SK-N-DZ (cell line): ENCODE measurements at regions not wholly inside any gene's neighbourhood (a gene's known extent, or its start where the extent isn't known, plus 50 kb on each side); places are given as distances from the start of the nearest gene placed in this dataset.
A peak's percentile ranks its signal among the peaks of the same experiment; 100 is the strongest.
"Not testable (repeated sequence)": the region's sequence is repeated elsewhere in the genome, so short reads cannot be mapped to it uniquely, and the experiment has no call there.

Source experiments
- DNase-seq: peaks from one replicate; pipeline ENCODE4 v3.0.0-alpha.2; 2015; ENCODE audit warnings: low spot score

DNA sequence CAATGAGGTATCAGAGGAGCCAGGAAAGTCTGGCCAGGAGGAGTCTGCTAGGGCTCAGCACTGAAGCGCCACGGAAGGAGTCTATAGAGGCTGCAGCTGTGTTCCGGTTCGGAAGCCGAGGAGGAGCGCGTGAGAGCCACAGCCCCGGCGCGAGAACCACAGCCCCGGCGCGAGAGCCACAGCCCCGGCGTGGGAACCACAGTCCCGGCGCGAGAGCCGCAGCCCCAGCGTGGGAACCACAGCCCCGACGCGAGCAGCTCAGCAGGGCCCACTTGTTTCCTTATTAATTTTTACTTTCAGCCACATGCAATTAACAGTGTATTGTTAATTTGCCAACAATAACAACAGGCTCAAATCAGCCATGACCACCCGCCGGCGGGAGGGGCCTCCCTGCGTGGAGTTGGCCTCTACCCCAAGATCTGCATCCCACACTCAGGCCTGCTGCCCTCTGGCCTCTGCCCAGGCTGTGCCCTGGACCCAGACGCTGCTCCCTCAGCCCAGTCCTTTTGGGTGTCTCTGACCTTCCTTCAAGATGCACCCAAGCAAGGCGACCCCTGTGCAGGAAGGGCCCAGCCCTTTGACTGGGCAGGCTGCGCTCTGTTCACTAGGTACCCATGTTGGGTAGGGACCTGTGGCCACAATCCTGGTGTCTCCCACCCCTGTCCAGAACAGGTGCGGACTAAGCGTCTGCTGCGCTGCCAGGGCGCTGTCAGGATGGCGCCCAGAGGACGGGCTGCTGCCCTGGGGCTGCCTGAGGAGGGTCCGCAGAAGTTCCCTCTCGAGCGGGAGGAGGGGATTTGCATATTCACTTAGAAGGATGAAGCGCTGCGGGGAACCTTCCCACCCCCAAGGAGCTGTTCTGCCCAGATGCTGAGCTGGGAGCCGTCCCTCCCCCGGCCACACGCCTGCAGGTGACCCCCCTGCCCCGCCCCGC, 113.8 kb downstream of the ADRA2C start:
- DNase-seq = no peak

DNA sequence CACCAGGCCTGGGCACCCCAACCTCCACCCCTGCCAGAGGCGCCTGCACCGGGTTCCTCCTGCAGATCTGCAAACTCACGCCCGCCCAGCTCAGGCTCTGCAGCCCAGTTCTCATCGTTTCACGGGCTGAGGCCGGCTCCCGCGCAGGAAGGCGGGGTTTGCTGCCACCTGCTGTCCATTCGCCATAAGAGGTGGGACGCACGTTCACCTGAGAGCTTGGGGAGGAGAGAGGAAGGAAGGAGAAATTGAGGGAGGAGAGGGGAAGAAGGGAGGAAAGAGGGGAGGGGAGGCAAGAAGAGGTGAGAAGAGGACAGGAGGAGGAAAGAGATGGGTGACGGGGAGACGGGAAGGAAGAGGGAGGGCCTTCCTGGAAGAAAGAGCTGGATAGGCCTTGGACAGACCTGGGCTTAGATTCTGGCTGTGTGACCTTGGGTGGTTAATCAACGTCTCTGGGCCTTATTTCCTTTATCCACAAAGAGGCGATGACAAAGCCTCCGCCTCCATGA, 114.5 kb downstream of the ADRA2C start:
- DNase-seq = peak; percentile 56

DNA sequence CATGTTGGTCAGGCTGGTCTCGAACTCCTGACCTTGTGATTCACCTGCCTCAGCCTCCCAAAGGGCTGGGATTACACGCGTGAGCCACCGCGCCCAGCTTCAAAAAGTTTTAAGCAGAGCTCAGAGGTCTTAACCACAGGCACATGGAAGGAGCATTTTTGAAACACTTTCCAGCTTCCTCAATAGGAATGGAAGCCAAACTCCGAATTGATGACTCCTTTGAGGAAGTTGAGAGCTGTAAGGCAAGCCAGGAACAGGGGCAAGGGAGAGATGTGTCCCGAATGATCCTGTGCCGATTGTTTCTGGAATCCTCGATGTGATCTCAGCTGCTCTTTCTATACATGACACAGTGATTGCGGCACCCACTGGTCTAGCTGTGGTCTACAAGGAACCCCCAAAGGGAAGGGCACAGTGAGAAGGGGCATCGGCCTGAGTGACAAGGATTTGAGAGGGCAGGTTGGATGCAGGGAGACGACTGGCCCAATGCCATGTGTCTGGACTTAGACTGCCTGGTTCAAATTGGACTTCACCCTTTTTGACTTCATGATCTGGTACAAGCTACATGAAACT, 116.2 kb downstream of the ADRA2C start:
- not testable (repeated sequence) for DNase-seq

DNA sequence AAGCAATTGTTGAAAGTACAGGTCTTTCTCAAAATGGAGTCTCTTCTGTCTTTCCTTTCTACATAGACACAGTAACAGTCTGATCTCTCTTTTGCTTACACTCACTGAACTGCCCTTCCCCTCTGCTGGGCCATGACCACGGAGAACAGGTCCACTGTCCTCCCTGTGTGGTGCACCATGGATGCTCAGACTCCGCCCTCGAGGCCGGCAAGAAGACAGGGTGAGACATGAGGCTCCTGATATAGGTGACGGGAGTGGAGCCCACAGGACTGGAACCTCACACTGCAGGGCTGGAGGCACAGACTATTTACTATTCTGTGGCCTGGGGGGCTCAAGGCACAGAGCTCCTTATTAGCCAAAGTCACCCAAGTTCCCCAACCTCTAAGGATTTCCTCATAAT, 118.1 kb downstream of the ADRA2C start:
- not testable (repeated sequence) for DNase-seq

DNA sequence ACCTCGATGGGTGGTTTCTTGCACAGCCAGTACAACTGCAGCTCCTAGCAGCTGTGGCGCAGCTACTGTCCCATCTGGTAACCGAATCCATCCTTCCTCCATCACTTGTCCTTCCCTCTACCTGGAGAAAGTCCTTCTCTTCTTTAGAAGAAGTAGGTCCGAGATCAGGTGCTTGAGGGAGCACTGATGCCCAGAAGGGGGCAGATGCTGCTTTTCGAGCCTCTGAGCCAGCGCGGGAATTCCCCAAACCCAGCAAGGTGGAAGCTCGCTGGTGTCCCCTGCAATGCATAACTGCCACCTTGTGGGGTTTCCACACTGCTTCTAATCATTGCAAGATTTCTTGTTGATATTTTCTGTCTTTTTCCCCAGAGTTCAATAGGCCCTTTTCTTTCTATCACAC, 127.4 kb downstream of the ADRA2C start:
- not testable (repeated sequence) for DNase-seq

DNA sequence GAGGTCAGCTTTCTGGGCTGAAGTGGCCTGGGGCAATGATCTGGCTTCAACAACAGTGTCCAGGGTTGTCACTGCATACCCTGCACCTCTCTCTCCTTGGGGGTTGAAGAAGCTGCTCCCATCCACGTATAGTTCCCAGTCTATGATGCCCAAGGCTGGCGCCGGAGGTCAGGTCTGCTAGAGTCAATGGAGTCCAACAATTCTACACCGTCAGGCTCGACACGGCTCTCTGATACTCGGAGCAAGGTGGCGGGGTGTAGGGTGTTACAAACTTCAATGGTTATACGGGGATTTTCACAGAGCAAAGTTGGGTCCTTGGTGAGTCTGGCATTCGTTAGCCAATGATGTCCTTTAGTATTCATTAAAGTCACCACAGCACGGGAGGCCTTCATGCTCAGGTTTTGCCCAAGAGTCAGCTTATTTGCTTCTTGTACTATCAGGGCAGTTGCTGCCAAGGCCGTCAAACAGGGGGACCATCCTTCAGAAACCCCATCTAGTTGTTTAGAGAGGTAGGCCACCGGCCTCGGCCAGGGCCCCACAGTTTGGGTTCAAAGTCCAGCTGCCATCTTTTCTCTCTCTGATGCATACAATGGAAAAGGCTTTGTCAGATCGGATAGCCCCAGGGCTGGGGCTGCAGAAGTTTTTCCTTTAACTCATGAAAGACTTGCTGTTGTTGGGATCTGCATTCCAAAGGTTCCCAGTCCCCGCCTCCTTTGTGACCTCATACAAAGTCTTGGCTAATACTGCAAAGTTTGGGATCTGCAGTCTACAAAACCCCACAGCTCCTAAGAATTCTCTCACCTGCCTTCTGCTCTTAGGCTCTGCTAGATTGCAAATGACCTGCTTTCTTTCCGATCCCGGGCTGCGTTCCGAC, 128.1 kb downstream of the ADRA2C start:
- DNase-seq = not testable (repeated sequence)

DNA sequence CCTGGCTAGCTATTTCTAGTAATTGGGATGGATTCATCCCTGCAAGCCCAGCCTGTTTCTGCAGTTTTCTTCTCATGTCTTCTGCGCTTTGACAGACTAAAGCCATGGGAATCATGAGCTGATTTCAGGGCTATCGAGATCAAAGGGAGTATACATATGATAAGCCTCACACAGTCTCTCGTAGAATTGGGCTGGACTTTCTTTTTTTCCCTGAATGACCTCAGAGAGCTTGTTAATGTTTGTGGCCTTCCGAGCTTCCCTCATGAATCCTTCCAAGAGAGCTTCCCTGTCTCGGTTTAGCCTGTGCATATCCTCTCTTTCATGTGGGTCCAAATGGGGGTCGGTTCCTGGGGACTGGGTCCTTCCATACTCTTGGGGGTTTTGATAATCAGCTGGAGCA, 130.3 kb downstream of the ADRA2C start:
- no peak for DNase-seq

DNA sequence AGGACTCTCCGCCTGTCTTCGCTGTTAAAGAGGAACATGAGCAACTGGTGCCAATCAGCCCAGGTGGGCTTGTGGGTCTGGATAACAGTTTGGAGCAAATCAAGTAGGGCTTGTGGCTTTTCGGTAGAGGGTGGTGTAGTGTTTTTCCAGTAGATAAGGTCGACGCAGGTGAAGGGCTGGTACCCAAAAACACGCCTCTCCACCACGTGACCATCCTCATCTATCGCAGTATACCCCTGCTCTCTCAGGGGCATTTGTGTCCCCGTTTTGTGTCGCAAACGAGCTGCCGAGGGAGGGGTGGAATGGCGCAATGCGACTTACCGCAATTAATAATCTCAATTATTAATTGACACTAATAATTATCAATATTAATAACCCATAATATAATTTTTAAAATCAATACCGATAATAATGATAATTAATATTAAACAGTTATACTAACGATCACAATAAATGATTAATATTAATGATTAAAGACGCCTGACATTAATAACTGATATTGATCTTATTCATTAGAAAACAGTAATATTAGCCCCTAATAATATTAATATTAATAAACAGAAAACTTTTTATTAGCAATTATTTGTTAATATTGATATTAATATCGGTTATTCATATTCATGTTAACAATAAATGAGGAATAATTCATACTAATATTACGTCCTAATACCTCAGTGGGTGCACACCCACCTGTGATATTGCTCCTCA, 130.8 kb downstream of the ADRA2C start:
- not testable (repeated sequence) for DNase-seq

DNA sequence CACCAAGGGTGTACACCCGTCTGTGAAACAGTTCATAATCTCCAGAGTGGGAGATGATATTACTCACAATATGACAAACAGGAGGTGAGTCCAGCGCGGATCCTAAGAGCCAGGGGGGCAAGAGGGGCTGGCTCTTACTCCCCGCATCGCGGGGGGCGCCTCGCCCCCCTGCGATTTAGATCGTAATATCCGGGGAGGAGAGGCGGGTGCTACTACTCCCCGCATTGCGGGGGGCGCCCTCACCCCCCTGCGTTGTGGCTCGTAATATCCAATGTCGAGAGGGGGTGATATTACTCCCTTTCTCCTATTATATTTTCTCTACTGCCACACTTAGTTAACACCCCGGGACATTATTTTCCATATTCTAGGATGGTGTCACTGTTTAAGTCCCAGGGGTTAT, 131.9 kb downstream of the ADRA2C start:
- no peak for DNase-seq

DNA sequence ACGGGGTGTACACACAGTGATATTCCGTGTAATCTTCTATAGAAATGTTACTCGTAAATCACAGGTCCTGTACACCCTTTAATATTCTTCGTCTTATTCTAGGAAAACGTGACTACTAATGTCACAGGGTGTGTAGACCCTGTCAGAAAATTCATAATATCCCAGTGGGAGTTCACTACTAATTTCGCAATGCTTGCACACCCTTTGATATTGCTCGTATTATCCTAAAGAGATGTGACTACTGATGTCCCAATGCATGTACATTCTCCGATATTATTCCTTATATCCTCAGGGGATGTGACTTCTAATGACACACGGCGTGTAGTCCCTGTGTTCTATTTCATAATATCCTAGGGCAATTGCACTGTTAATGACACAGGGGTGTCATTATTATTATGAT, 132.7 kb downstream of the ADRA2C start:
- not testable (repeated sequence) for DNase-seq

DNA sequence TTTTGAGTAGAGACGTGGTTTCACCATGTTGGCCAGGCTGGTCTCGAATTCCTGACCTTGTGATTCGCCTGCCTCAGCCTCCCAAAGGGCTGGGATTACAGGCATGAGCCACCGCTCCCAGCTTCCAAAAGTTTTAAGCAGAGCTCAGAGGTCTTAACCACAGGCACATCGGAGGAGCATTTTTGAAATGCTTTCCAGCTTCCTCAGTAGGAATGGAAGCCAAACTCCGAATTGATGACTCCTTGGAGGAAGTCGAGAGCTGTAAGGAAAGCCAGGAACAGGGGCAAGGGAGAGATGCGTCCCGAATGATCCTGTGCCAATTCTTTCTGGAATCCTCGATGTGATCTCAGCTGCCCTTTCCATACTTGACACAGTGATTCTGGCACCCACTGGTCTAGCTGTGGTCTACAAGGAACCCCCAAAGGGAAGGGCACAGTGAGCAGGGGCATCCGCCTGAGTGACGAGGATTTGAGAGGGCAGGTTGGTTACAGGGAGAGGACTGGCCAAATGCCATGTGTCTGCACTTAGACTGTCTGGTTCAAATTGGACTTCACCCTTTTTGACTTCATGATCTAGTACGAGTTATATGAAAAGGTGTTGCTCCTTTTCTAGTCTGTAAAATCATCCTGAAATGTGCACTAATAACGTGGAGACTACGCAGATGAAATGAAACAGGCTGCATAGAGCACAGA, 138.2 kb downstream of the ADRA2C start:
- DNase-seq = not testable (repeated sequence)

DNA sequence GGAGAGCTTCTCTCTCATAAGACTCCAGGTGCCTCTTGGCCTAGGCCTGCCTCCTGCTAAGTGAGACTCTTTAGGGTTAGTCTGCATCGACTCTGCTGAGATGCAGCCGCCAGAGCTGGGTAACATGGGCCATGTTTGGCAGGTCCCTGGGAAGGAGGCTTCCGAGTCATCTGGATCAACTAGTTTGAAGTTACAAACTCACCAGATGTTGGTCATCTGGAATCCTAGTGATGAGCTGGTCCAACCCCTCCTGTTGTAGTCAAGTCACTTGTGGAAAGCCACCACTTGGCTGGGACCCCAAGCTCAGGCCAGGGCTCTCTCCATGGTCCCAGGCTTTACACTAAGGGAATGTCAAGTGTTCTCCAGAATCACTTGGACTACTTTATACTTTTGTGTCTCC, 143.4 kb downstream of the ADRA2C start:
- not testable (repeated sequence) for DNase-seq

DNA sequence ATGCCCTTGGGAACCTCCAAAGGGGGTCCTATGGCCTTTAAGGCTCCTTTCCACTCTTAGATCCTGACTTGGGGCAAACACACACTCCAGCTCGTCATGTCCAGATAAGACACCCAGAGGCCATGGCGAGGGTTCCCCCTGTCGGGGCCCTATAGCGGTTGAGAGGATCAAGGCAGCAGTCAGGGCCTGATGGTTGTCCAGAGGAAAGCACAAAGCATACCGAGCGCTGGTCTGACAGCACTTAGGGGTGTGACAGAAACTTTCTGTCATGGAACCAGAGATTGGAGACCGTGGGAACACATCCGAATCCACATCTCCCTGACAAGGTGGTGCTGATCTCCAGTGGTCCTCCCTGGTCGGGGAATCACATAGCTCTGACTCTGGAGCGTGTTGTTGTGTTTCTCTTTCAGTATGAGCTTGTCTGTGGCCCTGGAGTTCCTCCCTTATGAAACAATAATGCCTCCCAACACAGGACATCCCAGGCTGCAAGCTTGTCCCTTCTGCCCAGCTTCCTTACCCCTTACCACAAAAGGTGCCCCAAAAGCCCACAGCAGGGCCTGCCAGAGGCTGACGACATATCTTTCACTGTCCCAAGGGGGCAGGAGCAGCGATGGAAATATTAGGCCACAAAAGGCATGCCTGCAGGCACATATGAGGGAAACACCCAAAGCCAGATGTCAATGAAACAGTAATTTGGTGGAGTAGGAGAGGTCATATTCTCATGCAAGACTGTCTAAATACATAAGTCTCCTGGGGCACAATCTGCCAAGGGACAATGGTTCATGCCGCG, 144.2 kb downstream of the ADRA2C start:
- DNase-seq = not testable (repeated sequence)

DNA sequence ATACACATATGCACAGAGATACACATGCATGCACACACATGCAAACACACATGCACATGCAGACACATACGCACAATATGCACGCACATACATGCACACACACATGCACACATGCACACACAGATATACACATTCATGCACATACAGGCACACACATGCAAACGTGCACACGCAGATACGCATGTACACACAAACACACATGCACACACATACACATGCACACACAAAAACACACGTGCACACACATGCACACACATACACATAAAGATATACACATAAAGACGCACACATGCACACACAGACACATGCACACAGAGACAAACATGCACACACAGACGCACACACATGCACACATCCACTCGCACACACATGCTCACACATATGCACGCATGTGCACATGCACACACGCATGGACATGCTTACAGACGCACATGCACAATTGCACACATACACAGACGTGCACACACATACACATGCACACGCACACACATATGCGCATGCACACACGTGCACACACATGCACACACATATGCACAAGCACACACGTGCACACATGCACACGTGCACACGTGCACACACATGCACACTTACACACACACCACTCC, 145.2 kb downstream of the ADRA2C start:
- no peak for DNase-seq

DNA sequence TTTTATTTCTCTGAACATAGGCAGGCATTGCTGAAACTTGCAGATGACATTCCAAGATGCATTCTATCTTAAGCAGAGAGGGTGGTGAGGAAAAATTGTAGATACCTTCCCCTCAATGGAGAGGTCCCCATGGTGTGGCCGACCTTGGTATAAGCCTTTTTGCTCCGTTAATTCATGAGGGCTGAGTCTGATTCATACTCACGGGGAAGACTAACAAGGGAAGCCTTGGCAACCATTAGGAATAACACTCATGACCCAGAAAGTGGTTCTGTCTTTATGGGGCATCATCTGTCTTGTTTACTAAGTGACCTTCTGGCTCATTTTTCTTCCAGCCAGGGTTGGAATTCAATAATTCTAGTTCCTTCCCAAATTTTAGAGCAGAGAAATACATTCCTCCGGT, 148.3 kb downstream of the ADRA2C start:
- not testable (repeated sequence) for DNase-seq

DNA sequence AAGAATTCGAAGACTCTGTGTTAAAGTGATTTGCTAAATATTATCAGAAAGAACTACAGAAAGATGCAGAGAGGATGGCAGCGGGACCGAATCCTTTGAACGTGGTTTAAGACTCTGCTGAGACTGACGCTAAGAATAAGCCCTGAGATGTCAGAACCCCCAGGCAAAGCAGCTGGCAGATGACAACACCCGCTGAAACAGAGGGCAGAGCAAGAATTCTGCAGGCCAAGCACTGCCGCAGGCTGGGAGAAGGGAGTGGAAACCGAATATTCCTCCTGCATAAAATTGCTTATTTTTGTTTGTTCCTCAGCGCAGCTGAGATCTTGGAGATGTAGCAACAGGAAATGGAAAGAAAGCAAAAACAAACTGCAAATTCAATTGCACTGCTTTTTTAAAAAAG, 153.3 kb downstream of the ADRA2C start:
- not testable (repeated sequence) for DNase-seq

DNA sequence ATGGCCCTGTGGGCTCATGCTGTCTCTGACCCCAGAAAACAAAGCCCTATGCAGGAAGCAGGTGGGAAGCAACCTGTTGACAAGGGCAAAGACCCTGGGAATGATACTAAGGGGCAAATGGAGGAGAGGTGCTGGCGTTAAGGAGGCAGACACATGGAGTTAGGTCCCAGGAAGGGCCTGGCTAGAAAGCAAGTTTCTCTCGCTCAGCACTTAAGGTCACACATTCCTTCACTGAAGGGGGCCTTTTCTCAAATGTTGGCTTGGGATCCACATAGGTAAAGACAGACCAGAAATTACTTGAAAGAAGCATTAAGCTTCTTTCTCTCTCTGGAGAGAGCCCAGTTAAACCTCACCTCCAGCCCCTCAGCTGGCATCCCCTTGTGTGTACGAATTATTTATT, 155.7 kb downstream of the ADRA2C start:
- not testable (repeated sequence) for DNase-seq

DNA sequence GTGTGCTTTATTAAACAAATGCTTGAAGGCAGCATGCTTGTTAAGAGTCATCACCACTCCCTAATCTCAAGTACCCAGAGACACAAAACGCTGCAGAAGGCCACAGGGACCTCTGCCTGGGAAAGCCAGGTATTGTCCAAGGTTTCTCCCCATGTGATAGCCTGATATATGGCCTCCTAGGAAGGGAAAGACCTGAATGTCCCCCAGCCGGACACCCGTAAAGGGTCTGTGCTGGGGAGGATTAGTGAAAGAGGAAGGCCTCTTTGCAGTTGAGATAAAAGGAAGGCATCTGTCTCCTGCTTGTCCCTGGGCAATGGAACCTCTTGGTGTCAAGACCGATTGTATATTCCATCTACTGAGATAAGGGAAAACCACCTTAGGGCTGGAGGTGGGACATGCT, 159.7 kb downstream of the ADRA2C start:
- DNase-seq = not testable (repeated sequence)

DNA sequence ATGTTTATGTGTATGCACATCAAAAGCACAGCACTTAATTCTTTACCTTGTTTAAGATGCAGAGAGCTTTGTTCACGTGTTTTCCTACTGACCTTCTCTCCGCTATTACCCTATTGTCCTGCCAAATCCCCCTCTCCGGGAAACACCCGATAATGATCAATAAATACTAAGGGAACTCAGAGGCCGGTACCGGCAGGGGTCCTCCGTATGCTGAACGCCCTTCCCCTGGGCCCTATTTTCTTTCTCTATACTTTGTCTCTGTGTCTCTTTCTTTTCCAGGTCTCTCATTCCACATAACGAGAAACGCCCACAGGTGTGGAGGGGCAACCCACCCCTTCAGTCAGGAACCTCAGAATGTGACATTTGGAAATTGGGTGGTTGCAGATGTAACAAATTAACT, 160.1 kb downstream of the ADRA2C start:
- DNase-seq = not testable (repeated sequence)
